Karpas-422 (cell line): ENCODE measurements at regions not wholly inside any gene's neighbourhood (a gene's known extent, or its start where the extent isn't known, plus 50 kb on each side); places are given as distances from the start of the nearest gene placed in this dataset.
A peak's percentile ranks its signal among the peaks of the same experiment; 100 is the strongest.

ENCODE experiments used
- DNase-seq: peaks from one replicate; pipeline ENCODE4 v3.0.0-alpha.2; 2015
- H2AFZ ChIP-seq: fragments of 200-600 bp; sonication (generic); 2 replicates; pipeline ENCODE4 v1.6.1; 2014; ENCODE audit warnings: antibody characterized with exemption, low read length, mixed read lengths
- H3K27ac ChIP-seq: fragments of 200-600 bp; sonication (generic); 2 replicates; pipeline ENCODE4 v1.5.1; 2014; ENCODE audit warnings: mild to moderate bottlenecking, low read length, moderate library complexity
- H3K27me3 ChIP-seq: fragments of 200-600 bp; sonication (generic); 2 replicates; pipeline ENCODE4 v1.6.1; 2014; ENCODE audit warnings: low read length, mixed read lengths
- H3K36me3 ChIP-seq: fragments of 200-600 bp; sonication (generic); 2 replicates; pipeline ENCODE4 v1.6.1; 2014; ENCODE audit warnings: low read length, mixed read lengths; ENCODE audit not compliant: insufficient read depth
- H3K4me1 ChIP-seq: fragments of 200-600 bp; sonication (generic); 2 replicates; pipeline ENCODE4 v1.6.1; 2014; ENCODE audit warnings: mild to moderate bottlenecking, low read length, mixed read lengths
- H3K4me2 ChIP-seq: fragments of 200-600 bp; sonication (generic); 2 replicates; pipeline ENCODE4 v1.6.1; 2014; ENCODE audit warnings: low read length, low read depth, mild to moderate bottlenecking; ENCODE audit not compliant: poor library complexity, severe bottlenecking
- H3K4me3 ChIP-seq: fragments of 200-600 bp; sonication (generic); 2 replicates; pipeline ENCODE4 v1.5.1; 2014; ENCODE audit warnings: mild to moderate bottlenecking, antibody characterized with exemption, low read length, mixed read lengths
- H3K79me2 ChIP-seq: fragments of 200-600 bp; sonication (generic); 2 replicates; pipeline ENCODE4 v1.6.1; 2014; ENCODE audit warnings: mild to moderate bottlenecking, low read length, mixed read lengths
- H3K9ac ChIP-seq: fragments of 200-600 bp; sonication (generic); 2 replicates; pipeline ENCODE4 v1.6.0; 2014; ENCODE audit warnings: low read length
- H3K9me2 ChIP-seq: fragments of 200-600 bp; sonication (generic), shearing (Covaris generic); replicated peaks from 2 replicates; pipeline ENCODE4 v1.6.0; 2014; ENCODE audit warnings: mild to moderate bottlenecking, low read length, moderate library complexity; ENCODE audit not compliant: insufficient read depth
- H3K9me3 ChIP-seq: fragments of 300-700, 200-600 bp; sonication (generic); 2 replicates; pipeline ENCODE4 v1.6.1; 2014; ENCODE audit warnings: low read length, mixed read lengths
- H4K20me1 ChIP-seq: fragments of 200-600 bp; sonication (generic); 2 replicates; pipeline ENCODE4 v1.6.1; 2014; ENCODE audit warnings: mild to moderate bottlenecking, antibody characterized with exemption, low read length, low read depth; ENCODE audit not compliant: insufficient read depth

DNA sequence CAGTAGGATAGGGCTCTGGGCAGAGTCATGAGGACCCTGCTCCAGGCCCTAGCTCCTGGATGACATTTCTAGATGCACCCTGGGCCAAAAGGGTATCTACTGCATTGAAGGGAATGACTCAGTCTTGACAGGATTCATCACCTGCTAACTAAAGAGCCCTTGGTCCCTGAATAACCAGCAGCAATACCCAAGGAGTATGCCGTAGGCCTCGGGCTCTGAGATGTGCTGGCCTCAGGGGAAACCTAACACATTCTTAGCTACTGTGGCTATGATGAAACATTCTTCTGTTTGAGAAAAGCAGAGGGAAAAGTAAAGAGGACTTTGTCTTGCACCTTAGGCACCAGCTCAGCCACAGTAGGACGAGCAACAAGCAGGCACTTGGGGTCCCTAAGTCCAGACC lies 89.5 kb upstream of the SLC1A1 start:
- Histone ChIP-seq H2AFZ (no peak overlapping the region), H3K4me1 (no peaks in the 10 kb centered on the region), H3K9ac (no peak overlapping the region), H4K20me1 (no peaks in the 10 kb centered on the region), H3K27me3 (no peaks in the 10 kb centered on the region), H3K27ac (no peak overlapping the region), H3K79me2 (no peaks in the 10 kb centered on the region), H3K36me3 (no peaks in the 10 kb centered on the region), H3K9me3 (peaks cover 6% of the 10 kb centered on the region), H3K9me2 (no peaks in the 10 kb centered on the region), H3K4me2 (no peak overlapping the region), H3K4me3 (no peak overlapping the region)
- DNase-seq = no peak

DNA sequence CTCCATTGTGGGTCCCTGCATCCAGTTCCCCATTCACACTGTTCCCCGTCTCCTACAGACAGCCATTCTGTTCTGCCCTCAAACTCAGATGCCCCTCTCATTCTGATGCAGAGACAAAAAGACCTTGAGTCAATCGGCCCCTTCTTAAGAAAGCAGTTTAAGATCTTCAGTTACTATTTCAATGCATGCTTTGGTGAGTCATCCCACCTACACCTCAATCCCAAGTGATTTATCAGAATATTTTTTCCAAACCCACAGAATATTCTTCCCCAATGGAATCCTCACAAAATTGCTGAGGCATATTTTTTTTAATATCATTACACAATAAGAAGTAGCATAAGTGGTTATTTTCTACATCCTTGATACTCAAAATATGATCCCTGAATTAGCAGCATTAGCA lies 92.4 kb upstream of the SLC1A1 start:
- no peak for DNase-seq
- H3K36me3 ChIP-seq = no peaks in the 10 kb centered on the region
- H3K27ac ChIP-seq = no peak overlapping the region
- H3K9me3 ChIP-seq = peaks cover 6% of the 10 kb centered on the region
- H4K20me1 ChIP-seq = no peaks in the 10 kb centered on the region
- no peak overlapping the region for H3K4me3 ChIP-seq
- no peak overlapping the region for H3K9ac ChIP-seq
- H3K9me2 ChIP-seq = no peaks in the 10 kb centered on the region
- H3K27me3 ChIP-seq = no peaks in the 10 kb centered on the region
- no peak overlapping the region for H3K4me2 ChIP-seq
- H3K79me2 ChIP-seq = no peaks in the 10 kb centered on the region
- no peak overlapping the region for H2AFZ ChIP-seq
- H3K4me1 ChIP-seq = no peaks in the 10 kb centered on the region

DNA sequence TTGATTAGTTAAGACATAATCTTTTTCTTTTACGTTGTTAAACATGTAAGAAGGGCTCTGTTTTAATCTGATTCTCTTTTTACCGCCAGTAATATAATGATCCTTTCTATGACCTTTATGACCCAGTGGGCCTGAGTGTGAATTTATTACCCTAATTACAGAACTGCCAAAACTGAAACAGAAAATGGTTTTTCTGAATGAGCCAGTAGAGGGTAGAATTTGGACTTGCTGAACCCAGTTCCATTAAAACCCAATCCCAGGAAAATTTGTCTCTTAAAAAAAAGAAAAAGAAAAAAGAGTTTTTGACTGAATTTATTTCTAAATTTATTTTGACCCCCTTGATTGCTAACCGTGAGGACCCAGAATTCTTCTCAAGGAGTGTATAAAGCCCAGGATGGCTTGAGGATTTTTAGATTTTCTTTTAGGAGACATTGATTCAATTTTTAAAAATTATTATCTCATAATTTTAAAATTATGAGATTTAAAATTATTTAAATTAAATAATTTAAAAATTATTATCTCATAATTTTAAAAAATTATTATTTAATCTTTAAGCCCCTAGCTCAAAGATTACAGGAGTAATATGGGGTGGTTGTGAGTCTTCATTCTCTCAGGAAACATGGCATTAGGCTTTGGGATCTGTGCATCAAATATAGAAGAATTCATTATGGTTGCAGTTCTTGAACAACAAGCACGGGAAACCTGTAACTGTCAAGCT lies 94.1 kb upstream of the GLIS3 start:
- no peak overlapping the region for H2AFZ ChIP-seq
- H4K20me1 ChIP-seq = no peaks in the 10 kb centered on the region
- no peak overlapping the region for H3K9ac ChIP-seq
- H3K9me3 ChIP-seq = no peaks in the 10 kb centered on the region
- no peaks in the 10 kb centered on the region for H3K27me3 ChIP-seq
- H3K4me2 ChIP-seq = no peak overlapping the region
- H3K36me3 ChIP-seq = no peaks in the 10 kb centered on the region
- no peaks in the 10 kb centered on the region for H3K79me2 ChIP-seq
- H3K27ac ChIP-seq = no peak overlapping the region
- DNase-seq = no peak
- no peaks in the 10 kb centered on the region for H3K4me1 ChIP-seq
- no peaks in the 10 kb centered on the region for H3K9me2 ChIP-seq
- H3K4me3 ChIP-seq = no peak overlapping the region

DNA sequence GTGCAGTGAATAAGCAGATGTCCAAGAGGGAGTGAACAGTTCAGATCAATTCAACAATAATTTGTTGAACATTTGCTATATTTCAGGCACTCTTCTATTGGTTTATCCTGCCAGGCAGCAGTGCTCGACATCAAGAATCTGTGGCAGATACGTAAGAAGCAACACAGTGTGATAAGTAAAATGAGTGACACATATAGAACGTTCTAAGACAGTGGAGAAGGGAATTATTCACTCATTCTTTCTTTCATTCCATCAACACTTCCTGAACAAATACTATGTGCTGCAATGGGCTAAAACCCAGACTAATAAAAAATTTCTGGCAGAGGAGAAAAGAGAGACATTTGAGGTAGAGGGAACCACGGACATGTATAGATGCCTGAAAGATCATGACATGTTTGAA lies 89.9 kb upstream of the GLIS3 start:
- Histone ChIP-seq H3K9me2 (no peaks in the 10 kb centered on the region), H3K27me3 (no peaks in the 10 kb centered on the region), H3K4me2 (no peak overlapping the region), H3K27ac (no peak overlapping the region), H3K4me1 (no peaks in the 10 kb centered on the region), H3K9ac (no peak overlapping the region), H3K9me3 (no peaks in the 10 kb centered on the region), H2AFZ (no peak overlapping the region), H3K4me3 (no peak overlapping the region), H4K20me1 (no peaks in the 10 kb centered on the region), H3K36me3 (no peaks in the 10 kb centered on the region), H3K79me2 (no peaks in the 10 kb centered on the region)
- no peak for DNase-seq

DNA sequence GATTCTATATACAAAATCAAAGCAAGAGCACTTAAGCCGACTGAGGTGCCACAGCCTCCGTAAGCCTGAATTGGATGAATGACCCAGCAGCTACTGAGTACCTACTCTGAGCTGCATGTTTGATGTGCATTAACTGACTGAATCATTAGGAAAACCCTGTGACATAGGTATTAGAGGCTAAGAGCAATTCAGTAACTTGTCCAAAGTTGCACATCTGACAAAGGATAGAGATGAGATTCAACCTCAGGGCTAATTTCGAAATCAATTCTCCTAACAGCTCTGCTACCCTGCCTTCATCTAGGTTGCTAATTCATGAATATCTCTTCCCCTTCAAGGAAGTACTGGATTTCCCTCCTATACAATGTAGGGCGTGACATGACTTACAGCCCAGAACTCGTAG lies 89.1 kb upstream of the GLIS3 start:
- Histone ChIP-seq H3K4me2 (no peak overlapping the region), H3K9me2 (no peaks in the 10 kb centered on the region), H4K20me1 (no peaks in the 10 kb centered on the region), H2AFZ (no peak overlapping the region), H3K9ac (no peak overlapping the region), H3K27ac (no peak overlapping the region), H3K27me3 (no peaks in the 10 kb centered on the region), H3K4me3 (no peak overlapping the region), H3K9me3 (no peaks in the 10 kb centered on the region), H3K4me1 (no peaks in the 10 kb centered on the region), H3K36me3 (no peaks in the 10 kb centered on the region), H3K79me2 (no peaks in the 10 kb centered on the region)
- no peak for DNase-seq

DNA sequence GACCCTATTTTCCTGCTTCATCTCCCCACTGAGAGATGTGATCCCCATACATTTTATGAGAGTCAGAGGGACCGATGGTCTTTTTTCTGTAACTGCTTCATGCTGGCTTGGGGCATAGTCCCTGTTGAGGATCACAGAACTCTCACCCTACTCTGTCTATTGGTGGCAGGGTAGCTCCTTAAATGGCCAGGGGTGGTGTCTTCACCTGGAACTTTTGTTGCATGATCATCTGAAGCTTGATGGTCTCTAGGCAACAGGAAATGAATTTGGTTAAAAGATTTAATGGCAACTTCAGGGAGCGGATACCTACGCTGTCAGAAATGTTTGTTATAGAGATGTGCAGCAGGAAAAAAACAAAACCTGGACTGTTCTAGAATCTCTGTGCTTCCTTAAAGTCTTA lies 87.0 kb upstream of the GLIS3 start:
- Histone ChIP-seq H2AFZ (no peak overlapping the region), H3K9ac (no peak overlapping the region), H3K27ac (no peak overlapping the region), H3K4me3 (no peak overlapping the region), H3K9me3 (no peaks in the 10 kb centered on the region), H3K4me2 (no peak overlapping the region), H3K27me3 (no peaks in the 10 kb centered on the region), H3K36me3 (no peaks in the 10 kb centered on the region), H3K9me2 (no peaks in the 10 kb centered on the region), H3K79me2 (no peaks in the 10 kb centered on the region), H4K20me1 (no peaks in the 10 kb centered on the region), H3K4me1 (no peaks in the 10 kb centered on the region)
- peak; percentile 51 for DNase-seq

DNA sequence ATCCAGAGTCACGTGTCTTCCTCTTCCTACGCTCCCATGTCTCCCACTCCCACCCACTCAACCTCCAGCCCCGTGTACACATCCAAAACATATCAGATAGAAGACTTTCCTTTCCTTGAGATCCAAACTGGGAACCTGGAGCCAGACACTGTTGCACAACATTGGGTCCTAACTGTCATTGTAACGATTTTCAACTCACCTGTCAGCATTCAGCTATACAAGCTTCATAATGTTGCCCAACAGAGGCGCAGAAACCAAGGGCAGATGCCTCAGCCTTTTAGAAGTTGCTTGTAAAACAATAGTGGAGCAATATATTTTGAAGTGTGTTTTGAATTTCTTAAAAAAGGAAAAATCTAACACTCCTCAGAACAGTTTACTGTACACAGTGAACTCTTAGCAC lies 84.9 kb upstream of the GLIS3 start:
- no peaks in the 10 kb centered on the region for H3K9me3 ChIP-seq
- no peak overlapping the region for H3K27ac ChIP-seq
- H3K9me2 ChIP-seq = no peaks in the 10 kb centered on the region
- H2AFZ ChIP-seq = no peak overlapping the region
- no peaks in the 10 kb centered on the region for H3K36me3 ChIP-seq
- no peak overlapping the region for H3K9ac ChIP-seq
- no peaks in the 10 kb centered on the region for H3K79me2 ChIP-seq
- H3K4me2 ChIP-seq = no peak overlapping the region
- no peaks in the 10 kb centered on the region for H4K20me1 ChIP-seq
- H3K4me1 ChIP-seq = no peaks in the 10 kb centered on the region
- no peak overlapping the region for H3K4me3 ChIP-seq
- no peak for DNase-seq
- H3K27me3 ChIP-seq = no peaks in the 10 kb centered on the region

DNA sequence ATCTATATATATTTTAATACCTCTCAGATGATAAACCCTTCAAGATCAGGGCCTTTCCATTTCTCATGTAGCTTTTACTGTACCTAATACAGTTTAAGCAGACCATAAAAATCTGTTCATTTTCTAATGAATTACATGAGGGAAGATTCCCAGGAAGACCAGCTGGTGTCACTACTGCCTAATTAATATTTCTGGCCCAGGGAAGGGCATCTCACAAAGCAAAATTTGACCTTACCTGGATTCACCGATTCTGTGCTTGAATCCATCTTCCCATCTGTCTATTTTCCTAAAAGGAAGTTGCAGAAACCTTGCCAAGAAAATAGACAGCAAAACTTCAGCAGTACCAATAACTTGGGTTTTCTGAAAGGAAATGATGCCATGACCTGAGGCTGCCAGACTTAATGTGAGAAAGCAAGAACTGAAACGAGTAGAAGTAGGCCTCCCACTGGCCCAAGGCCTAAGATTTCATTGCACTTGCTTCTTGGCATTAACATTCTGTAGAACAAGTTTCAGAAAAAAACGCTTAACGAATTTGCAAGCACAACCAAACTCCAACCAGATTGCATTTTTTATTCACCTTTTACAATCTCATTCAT lies 83.0 kb upstream of the GLIS3 start:
- H3K27ac ChIP-seq = no peak overlapping the region
- no peak overlapping the region for H3K4me2 ChIP-seq
- no peaks in the 10 kb centered on the region for H3K79me2 ChIP-seq
- H3K9me2 ChIP-seq = no peaks in the 10 kb centered on the region
- H4K20me1 ChIP-seq = no peaks in the 10 kb centered on the region
- DNase-seq = peak; percentile 60
- no peaks in the 10 kb centered on the region for H3K4me1 ChIP-seq
- no peaks in the 10 kb centered on the region for H3K27me3 ChIP-seq
- no peak overlapping the region for H3K9ac ChIP-seq
- no peaks in the 10 kb centered on the region for H3K9me3 ChIP-seq
- H2AFZ ChIP-seq = no peak overlapping the region
- H3K36me3 ChIP-seq = no peaks in the 10 kb centered on the region
- no peak overlapping the region for H3K4me3 ChIP-seq
